CD1c-positive myeloid dendritic cell (primary cell): ENCODE measurements at regions not wholly inside any gene's neighbourhood (a gene's known extent, or its start where the extent isn't known, plus 50 kb on each side); places are given as distances from the start of the nearest gene placed in this dataset.

Source experiments
- DNase-seq: peaks from one replicate; pipeline ENCODE4 v3.0.0-alpha.2; 2016; ENCODE audit errors: extremely low spot score

DNA sequence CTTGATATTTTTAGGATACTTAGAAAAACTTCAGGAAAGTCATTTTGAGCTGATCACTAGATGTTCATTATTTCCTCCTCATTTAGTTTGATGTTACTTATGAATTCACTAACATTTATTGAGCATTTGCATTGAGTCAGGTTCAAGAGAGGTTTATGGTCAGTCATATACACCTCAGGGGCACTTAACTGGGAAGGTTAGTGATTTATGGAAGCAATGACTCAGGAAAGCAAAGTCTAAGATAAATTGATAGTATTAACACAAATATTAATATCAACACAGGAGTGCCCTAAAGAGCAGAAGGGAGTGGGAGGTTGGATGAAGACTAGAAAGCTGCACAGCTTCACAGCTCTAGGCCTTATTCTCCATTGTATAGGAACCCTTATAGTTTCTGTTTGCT is 177.0 kb upstream of the TNFAIP3 start:
- DNase-seq: no peak

DNA sequence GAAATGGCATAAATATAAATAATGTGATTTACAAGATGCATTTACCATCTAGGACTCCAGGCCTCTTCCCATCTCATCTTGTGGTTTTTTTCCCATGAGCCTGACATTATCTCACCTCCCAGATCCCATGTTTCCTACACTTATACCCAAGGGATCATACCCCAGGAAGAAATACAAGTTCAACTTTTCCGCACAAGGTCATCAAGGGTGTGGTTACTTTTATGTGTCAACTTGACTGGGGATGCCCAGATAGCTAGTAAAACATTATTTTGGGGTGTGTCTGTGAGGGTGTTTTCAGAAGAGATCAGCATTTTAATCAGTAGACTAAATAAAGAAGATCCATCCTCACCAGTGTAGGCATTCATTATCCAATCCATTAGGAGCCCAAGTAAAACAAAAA is 176.3 kb upstream of the TNFAIP3 start:
- DNase-seq: no peak

DNA sequence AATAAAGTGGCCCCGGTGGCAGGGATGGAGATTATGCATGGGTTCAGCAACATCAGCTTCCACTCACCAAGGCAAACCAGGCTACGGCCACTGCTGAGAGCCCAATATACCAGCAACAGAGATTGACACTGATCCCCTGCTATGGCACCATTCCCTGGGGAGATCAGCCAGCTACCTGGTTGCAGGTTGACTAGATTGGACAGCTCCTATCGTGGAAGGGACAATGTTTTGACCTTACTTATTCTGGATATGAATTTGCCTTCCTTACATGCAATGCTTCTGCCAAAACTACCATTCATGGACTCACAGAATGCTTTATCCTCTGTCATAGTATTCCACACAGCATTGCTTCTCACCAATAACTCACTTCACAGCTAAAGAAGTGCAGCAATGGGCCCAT is 174.8 kb upstream of the TNFAIP3 start:
- no peak for DNase-seq

DNA sequence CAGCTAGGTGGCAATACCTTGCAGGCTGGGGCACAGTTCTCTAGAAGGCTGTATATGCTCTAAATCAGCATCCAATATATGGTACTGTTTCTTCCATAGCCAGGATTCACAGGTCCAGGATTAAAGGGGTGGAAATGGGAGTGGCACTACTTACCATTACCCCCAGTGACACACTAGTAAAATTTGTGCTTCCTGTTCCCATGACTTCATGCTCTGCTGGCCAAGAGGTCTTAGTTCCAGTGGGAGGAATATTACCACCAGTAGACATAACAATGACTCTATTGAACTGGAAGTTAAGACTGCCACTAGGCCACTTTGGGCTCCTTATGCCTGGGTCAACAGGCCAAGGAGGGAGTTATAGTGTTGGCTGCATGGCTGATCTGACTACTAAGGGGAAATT is 174.3 kb upstream of the TNFAIP3 start:
- DNase-seq: no peak

DNA sequence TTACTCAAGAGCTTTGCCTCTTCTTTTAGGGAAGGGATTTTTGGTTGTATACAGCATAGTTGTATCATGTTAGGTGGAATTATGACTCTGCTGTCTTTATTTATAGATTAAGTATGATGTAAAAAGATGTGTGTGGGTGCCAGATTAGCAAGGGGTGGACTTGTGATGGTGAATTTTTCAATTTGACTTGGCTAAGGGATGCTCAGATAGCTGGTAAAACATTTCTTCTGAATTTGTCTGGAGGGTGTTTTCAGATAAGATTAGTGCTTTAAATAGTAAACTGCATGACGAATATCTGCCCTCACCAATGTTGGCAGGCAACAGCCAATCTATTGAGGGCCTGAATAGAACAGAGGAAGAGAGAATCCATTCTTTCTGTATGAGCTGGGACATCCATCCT is 173.3 kb upstream of the TNFAIP3 start:
- DNase-seq: peak; percentile 15

DNA sequence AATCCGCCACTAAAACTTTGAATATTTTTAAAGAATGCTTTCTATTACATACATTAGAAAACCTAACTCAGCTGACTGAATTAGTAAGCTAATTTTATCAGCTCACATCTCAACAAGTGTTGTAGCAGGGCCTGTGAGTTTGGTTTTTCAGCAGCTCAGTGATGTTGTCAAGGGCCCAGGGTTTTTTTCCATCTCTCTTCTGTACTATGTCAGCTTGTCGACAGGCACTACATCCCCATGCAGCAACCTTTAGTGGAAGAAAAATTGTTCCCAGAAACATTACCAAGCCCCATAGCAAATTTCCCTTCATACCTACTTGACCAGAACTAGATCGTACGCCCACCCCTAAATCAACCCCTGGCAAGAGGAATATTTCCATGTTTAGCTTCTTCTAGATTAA is 170.3 kb upstream of the TNFAIP3 start:
- no peak for DNase-seq

- no peak for DNase-seq
Measured at GRCh38 chr6:137697267-137697938, 169.7 kb upstream of the TNFAIP3 start.

DNA sequence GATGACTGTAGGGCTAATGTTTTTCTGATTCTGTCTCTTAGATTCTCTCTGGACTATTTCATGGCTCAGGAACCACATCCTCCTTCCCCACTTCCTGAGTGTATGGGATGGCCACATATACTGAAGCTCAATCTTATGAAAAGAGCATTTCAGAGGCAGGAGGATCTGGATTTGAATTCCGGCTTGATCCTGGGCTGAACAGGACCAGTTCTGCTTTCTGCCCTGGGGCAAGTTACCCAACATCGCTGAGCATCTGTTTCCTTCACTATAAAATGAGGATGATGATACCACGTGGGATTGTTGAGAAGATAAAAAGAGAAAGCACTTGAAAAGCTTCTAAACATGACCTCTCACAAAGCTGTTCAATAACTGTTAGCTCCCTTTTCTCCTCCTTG is 168.4 kb upstream of the TNFAIP3 start:
- peak; percentile 84 for DNase-seq

- peak; percentile 83 for DNase-seq
Measured at GRCh38 chr6:137699031-137699683, 167.9 kb upstream of the TNFAIP3 start.

DNA sequence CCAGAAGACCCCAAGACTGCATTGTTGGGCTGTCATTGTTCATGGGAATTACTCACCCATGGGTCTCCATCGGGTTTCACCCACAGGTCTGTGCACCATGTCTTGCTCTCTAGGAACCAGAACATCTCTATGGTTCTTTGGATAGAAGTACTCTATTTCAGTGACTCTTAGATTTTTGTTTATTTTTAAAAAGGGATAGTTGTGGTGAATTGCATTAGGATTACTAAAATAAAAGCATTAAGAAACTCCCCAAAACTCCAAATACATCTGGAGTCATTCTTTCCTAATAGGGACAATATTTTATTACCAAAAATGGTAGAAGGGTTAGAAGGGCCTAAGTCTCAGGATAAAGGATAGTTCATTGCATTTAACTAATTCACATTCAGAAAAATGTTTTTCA is 166.9 kb upstream of the TNFAIP3 start:
- no peak for DNase-seq

- peak; percentile 27 for DNase-seq
Measured at GRCh38 chr6:137700751-137701477, 166.1 kb upstream of the TNFAIP3 start.

DNA sequence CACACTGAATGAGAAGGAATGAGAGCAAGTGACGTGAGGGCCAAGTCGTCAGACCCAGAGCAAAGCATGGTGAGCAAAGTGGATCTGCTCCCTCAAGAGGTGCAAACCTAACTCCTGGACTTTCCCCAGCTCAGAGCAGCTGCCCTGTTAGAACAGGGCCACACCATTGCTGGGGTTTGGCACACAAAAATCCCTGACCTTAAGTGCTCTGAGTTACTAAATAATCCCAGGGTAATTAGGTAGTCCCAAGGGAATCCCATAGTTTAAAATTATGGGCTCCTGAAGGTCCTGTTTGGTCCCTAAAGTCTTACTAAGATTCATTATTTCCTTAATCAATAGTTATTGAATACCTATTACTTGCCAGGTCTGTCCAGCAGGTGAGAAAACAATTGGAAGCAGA is 165.1 kb upstream of the TNFAIP3 start:
- no peak for DNase-seq

DNA sequence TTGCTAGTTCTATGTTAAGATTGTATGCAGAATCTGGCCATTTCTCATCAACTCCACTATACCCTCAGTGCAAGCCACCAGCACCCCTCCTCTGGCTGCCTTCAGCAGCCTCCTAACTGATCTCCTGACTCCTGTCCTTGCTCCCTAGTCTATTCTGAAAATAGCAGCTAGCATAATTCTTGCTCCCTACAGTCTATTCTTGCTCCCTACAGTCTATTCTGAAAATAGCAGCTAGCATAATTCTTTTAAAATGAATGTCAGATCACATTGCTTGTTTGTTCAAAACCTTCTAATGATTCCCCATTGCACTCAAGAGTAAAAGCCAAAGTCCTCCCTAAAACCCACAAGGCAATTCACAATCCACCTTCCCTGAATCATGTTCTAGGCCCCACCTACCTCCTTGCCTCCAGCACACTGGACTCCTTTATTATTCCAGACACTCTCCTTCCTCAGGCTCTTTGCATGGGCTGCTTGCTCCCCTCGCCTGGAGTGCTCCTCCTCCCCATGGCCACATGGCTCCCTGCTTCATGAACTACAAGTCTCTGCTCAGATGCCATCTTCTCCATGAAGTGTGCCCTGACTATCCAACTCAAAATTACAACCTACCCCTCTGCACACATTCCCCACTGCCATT is 164.2 kb upstream of the TNFAIP3 start:
- DNase-seq: no peak

- no peak for DNase-seq
Measured at GRCh38 chr6:137704802-137705159, 162.3 kb upstream of the TNFAIP3 start.

DNA sequence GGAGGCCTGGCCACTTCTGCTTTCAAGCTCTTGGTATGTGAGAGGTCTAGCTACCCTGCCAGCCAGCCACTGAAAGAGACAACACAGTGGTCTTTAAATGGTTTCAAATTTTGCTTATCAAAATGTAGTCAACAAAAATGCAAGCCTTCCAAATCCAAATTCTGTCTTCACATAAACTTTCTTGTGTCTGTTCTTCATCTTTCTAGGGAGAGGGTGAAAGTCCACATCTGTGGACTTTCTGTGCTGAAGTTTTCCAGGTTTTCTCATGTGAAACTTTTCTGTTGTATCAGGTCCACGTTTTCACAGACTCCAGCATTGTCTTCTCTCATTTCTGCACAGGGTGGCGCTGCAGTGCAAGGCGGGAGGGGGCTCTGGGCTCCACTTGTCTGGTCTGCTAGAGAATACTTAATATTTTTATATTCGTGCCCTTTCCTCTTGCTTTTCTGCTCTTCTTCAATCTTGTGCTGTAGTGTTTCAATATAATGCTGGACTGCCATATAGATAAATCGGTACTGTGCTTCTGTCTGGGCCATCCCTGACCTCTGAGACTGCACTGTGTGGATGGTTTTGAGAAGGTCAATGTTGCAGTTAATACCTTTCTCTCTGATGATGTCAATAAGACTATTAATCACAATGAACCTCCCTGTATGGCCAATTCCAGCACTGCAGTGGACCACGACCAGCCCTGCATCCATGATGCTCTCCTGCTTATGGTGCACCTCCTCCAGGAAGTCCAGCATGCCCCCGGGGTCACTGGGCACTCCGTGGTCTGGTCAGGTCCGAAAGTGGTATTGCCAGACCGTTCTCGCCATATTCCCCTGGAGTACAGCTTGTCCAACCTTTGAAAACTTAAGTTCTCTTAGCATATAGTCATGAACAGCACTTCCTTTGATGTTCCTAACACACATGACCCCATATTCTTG is 161.6 kb upstream of the TNFAIP3 start:
- peak; percentile 73 for DNase-seq

GRCh38 chr6:137706083-137706750 is 160.8 kb upstream of the TNFAIP3 start:
- peak; percentile 12 for DNase-seq

- no peak for DNase-seq
Measured at GRCh38 chr6:137707038-137707589, 159.9 kb upstream of the TNFAIP3 start.

DNA sequence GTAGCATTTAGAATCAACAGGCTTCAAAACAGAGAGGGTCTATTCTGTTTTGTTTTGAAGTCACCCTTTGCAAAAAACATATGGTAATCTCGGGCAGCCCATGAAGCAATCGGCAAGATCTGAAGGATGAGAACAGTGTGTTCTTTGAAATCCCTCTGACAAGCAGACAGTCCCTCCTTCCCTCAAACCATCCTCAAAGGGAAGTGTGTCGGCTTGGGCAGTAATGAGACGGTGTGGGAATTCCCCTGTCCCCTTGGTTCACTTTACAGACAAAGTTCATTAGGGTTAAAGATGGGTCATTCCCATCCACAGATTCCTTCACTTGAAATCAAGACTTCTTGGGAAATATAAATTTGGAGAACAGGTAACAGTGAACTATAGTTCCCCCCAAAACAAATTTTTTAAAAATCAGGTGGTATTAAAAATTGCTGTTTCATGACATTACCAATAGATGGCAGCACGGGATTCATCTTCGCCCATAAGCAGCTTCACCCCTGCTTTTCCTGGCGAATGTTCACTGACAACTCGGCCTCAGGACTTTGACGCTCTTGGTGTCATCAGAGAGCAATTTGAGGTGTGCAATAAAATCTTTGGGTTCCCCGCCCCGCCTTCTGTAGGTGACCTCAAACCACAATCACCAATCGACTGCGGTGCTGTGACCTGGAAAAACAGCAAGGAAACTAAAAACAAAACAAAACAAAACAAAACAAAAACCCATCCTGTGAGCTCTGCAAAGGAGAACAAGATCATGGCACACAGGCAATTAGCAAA is 159.3 kb upstream of the TNFAIP3 start:
- DNase-seq: peak; percentile 86

DNA sequence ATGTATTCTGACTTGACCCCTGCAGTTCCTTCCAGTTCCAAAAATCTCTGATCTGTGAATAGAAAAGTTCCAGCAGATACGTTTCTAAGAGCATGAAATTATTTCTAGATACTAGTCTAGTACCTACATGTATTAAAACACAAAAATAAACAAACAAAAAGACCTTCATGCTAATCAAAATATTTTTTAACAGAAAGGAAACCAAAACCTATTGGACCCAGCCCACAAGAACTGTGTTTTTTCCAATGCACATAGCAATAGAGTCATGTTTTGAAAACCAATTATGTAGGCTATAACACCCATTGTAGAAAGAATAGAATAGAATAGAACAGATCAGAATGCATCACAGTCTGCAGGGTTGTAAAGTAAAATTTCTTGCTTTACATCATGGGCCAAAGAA is 158.6 kb upstream of the TNFAIP3 start:
- peak; percentile 15 for DNase-seq
